ENCODE measurements at regions not wholly inside any gene's neighbourhood (a gene's known extent, or its start where the extent isn't known, plus 50 kb on each side); places are given as distances from the start of the nearest gene placed in this dataset.

- no peak overlapping the region for H3K27ac Mint-ChIP-seq
- no peaks in the 10 kb centered on the region for H3K9me3 Mint-ChIP-seq
- no peak for DNase-seq (ENCODE audit: extremely low spot score, unreplicated experiment)
- H3K4me3 Mint-ChIP-seq, result no peak overlapping the region
- H3K36me3 Mint-ChIP-seq, result no peaks in the 10 kb centered on the region
- TF ChIP-seq CTCF (conservative IDR thresholded peaks at IDR 0.05), result no peak
- H3K27me3 Mint-ChIP-seq, result no peaks in the 10 kb centered on the region
- no peaks in the 10 kb centered on the region for H3K4me1 Mint-ChIP-seq (ENCODE audit: unreplicated experiment)
These were observed 61.3 kb upstream of the VCX2 start for GRCh38 chrX:8232406-8232805.

GRCh38 chrX:8233091-8233490 is 62.0 kb upstream of the VCX2 start:
- Mint-ChIP-seq H3K4me3 (no peak overlapping the region), H3K9me3 (no peaks in the 10 kb centered on the region), H3K27ac (no peak overlapping the region), H3K4me1 (ENCODE audit: unreplicated experiment) (no peaks in the 10 kb centered on the region), H3K36me3 (no peaks in the 10 kb centered on the region), H3K27me3 (no peaks in the 10 kb centered on the region)
- TF ChIP-seq CTCF (conservative IDR thresholded peaks at IDR 0.05), result no peak
- no peak for DNase-seq (ENCODE audit: extremely low spot score, unreplicated experiment)

- no peak for DNase-seq (ENCODE audit: extremely low spot score, unreplicated experiment)
- H3K36me3 Mint-ChIP-seq, result no peaks in the 10 kb centered on the region
- no peaks in the 10 kb centered on the region for H3K27me3 Mint-ChIP-seq
- H3K27ac Mint-ChIP-seq, result no peak overlapping the region
- no peak for TF ChIP-seq CTCF (conservative IDR thresholded peaks at IDR 0.05)
- no peaks in the 10 kb centered on the region for H3K9me3 Mint-ChIP-seq
- no peak overlapping the region for H3K4me3 Mint-ChIP-seq
- no peaks in the 10 kb centered on the region for H3K4me1 Mint-ChIP-seq (ENCODE audit: unreplicated experiment)
These were observed 64.0 kb upstream of the VCX2 start for GRCh38 chrX:8235026-8235425.

- Mint-ChIP-seq H3K27me3 (no peaks in the 10 kb centered on the region), H3K4me3 (no peak overlapping the region), H3K4me1 (ENCODE audit: unreplicated experiment) (no peaks in the 10 kb centered on the region), H3K9me3 (no peaks in the 10 kb centered on the region), H3K36me3 (no peaks in the 10 kb centered on the region), H3K27ac (no peak overlapping the region)
- no peak for DNase-seq (ENCODE audit: extremely low spot score, unreplicated experiment)
- TF ChIP-seq CTCF (conservative IDR thresholded peaks at IDR 0.05), result peak; percentile 43
These were observed 66.7 kb upstream of the VCX2 start for GRCh38 chrX:8237718-8238117.

GRCh38 chrX:8242431-8243020 is 71.5 kb upstream of the VCX2 start:
- H3K36me3 Mint-ChIP-seq, result no peaks in the 10 kb centered on the region
- H3K27me3 Mint-ChIP-seq, result no peaks in the 10 kb centered on the region
- H3K9me3 Mint-ChIP-seq, result no peaks in the 10 kb centered on the region
- no peak for TF ChIP-seq CTCF (conservative IDR thresholded peaks at IDR 0.05)
- no peak overlapping the region for H3K27ac Mint-ChIP-seq
- H3K4me1 Mint-ChIP-seq (ENCODE audit: unreplicated experiment), result no peaks in the 10 kb centered on the region
- no peak for DNase-seq (ENCODE audit: extremely low spot score, unreplicated experiment)
- no peak overlapping the region for H3K4me3 Mint-ChIP-seq

GRCh38 chrX:8244301-8244700 is 73.2 kb upstream of the VCX2 start:
- H3K4me1 Mint-ChIP-seq (ENCODE audit: unreplicated experiment), result no peaks in the 10 kb centered on the region
- no peaks in the 10 kb centered on the region for H3K9me3 Mint-ChIP-seq
- H3K4me3 Mint-ChIP-seq, result no peak overlapping the region
- H3K36me3 Mint-ChIP-seq, result no peaks in the 10 kb centered on the region
- no peak overlapping the region for H3K27ac Mint-ChIP-seq
- TF ChIP-seq CTCF (conservative IDR thresholded peaks at IDR 0.05), result no peak
- no peak for DNase-seq (ENCODE audit: extremely low spot score, unreplicated experiment)
- H3K27me3 Mint-ChIP-seq, result no peaks in the 10 kb centered on the region
